Panc1 (cell line): ENCODE measurements at regions not wholly inside any gene's neighbourhood (a gene's known extent, or its start where the extent isn't known, plus 50 kb on each side); places are given as distances from the start of the nearest gene placed in this dataset.
A peak's percentile ranks its signal among the peaks of the same experiment; 100 is the strongest.

Experiments
- ATAC-seq: fragments of 200-7000 bp; cut with Tn5 transposase; 2 replicates; pipeline ENCODE4 v1.9.1; 2020; ENCODE audit warnings: mild to moderate bottlenecking, moderate library complexity
- BruUV-seq: library from RNA; stranded (reverse); fragments of 400-500 nt; replicated peaks from 2 replicates; lab custom pipeline; 2021; lab: Mats Ljungman, UMichigan
- CTCF ChIA-PET: fragments of 300-600 bp; sonication (Branson Sonifier 250); formaldehyde crosslinking; loops from one replicate; lab custom pipeline; 2022; ENCODE audit warnings: antibody characterized with exemption; lab: Charles Lee
- POLR2A ChIA-PET: fragments of 300-600 bp; sonication (Branson Sonifier 250); formaldehyde crosslinking; loops from one replicate; lab custom pipeline; 2022; ENCODE audit warnings: antibody characterized with exemption; lab: Charles Lee
- DNase-seq: peaks from one replicate; pipeline ENCODE4 v3.0.0-alpha.2; 2010; ENCODE audit warnings: low read depth, low spot score
- H3K27ac ChIP-seq: 2 replicates; pipeline ENCODE4 v1.5.1; 2011; ENCODE audit warnings: mild to moderate bottlenecking, low read length, inconsistent platforms
- H3K27me3 ChIP-seq: fragments of 200-500 bp; sonication (Bioruptor generic); 2 replicates; pipeline ENCODE4 v1.6.0; 2014; ENCODE audit warnings: low read length, inconsistent platforms; ENCODE audit not compliant: control insufficient read depth, insufficient read depth
- H3K36me3 ChIP-seq: fragments of 200-500 bp; sonication (Bioruptor generic); 2 replicates; pipeline ENCODE4 v1.5.1; 2014; ENCODE audit warnings: inconsistent platforms, mild to moderate bottlenecking, low read length, moderate library complexity; ENCODE audit not compliant: control insufficient read depth, insufficient read depth
- H3K4me1 ChIP-seq: 2 replicates; pipeline ENCODE4 v1.5.1; 2011; ENCODE audit warnings: inconsistent platforms, mild to moderate bottlenecking, low read length, moderate library complexity; ENCODE audit not compliant: control insufficient read depth, insufficient read depth
- H3K4me3 ChIP-seq, 2 experiments: 2 replicates each; pipeline ENCODE4 v1.5.1; 2011 to 2012; ENCODE audit warnings: low read depth in 2 of 2, low read length in 2 of 2, mild to moderate bottlenecking in 2 of 2, inconsistent platforms in 1 of 2, moderate library complexity in 1 of 2
- H3K9me3 ChIP-seq: fragments of 200-500 bp; sonication (Bioruptor generic); 2 replicates; pipeline ENCODE4 v1.5.1; 2014; ENCODE audit warnings: low read depth, mild to moderate bottlenecking, inconsistent platforms, low read length, moderate library complexity; ENCODE audit not compliant: control insufficient read depth, insufficient read depth
- CTCF ChIP-seq: fragments of 450-650 bp; IDR thresholded peaks from 2 replicates; pipeline ENCODE4 v1.5.1; 2017; ENCODE audit warnings: mild to moderate bottlenecking
- POLR2AphosphoS5 ChIP-seq: IDR thresholded peaks from 2 replicates; pipeline ENCODE4 v1.6.1; 2012; ENCODE audit warnings: mild to moderate bottlenecking, low read depth, low read length, moderate library complexity
- REST ChIP-seq, 2 experiments: IDR thresholded peaks; 2 replicates each; pipeline ENCODE4 v1.6.1; 2011 to 2012; ENCODE audit warnings: low read depth in 2 of 2, control low read depth in 1 of 2, low read length in 1 of 2, mild to moderate bottlenecking in 1 of 2, moderate library complexity in 1 of 2; ENCODE audit not compliant: insufficient read depth in 1 of 2
- SIN3A ChIP-seq: IDR thresholded peaks from 2 replicates; pipeline ENCODE4 v1.6.1; 2012; ENCODE audit warnings: low read depth, mild to moderate bottlenecking, low read length, moderate library complexity, borderline replicate concordance; ENCODE audit not compliant: insufficient read depth
- TCF7L2 ChIP-seq: IDR thresholded peaks from 2 replicates; pipeline ENCODE4 v1.6.1; 2011; ENCODE audit warnings: mild to moderate bottlenecking, low read depth, low read length, inconsistent platforms
- in situ Hi-C: cut with HindIII; loops from 2 replicates; pipeline ENCODE4 v1.10.0; 2016; ENCODE audit warnings: low sequenced_read_pairs, low pct_unique_long_range_greater_than_20kb
- intact Hi-C: fragments of 100-400 bp; cut with micrococcal nuclease; formaldehyde crosslinking; loops from one replicate; pipeline ENCODE4 v1.10.0; 2022; ENCODE audit not compliant: unreplicated experiment

GRCh38 chr11:104333977-104334376 lies 170.0 kb upstream of the PDGFD start:
- no peaks in the 10 kb centered on the region for H3K4me1 ChIP-seq
- DNase-seq (no peak), ATAC-seq (no peak)
- no peak overlapping the region for H3K4me3 ChIP-seq
- H3K36me3 ChIP-seq, result no peaks in the 10 kb centered on the region
- in situ Hi-C loops, result no loop called here
- ChIA-PET POLR2A (no interaction called here), CTCF (no interaction called here)
- H3K9me3 ChIP-seq, result no peaks in the 10 kb centered on the region
- TF ChIP-seq CTCF, result peak; percentile 37
- TF ChIP-seq SIN3A, result no peak
- intact Hi-C loops, result no loop called here
- no peak overlapping the region for H3K27ac ChIP-seq
- no peaks in the 10 kb centered on the region for H3K27me3 ChIP-seq
- no TSS peak for BruUV-seq

GRCh38 chr11:104332110-104332509 lies 168.2 kb upstream of the PDGFD start:
- ChIA-PET POLR2A (no interaction called here), CTCF (no interaction called here)
- ATAC-seq, result no peak

More at GRCh38 chr11:104332110-104332509, 168.2 kb upstream of the PDGFD start:
- Histone ChIP-seq H3K4me3 (no peak overlapping the region), H3K27me3 (no peaks in the 10 kb centered on the region), H3K9me3 (no peaks in the 10 kb centered on the region), H3K4me1 (no peaks in the 10 kb centered on the region), H3K36me3 (no peaks in the 10 kb centered on the region), H3K27ac (no peak overlapping the region)
- no peak for DNase-seq
- TF ChIP-seq REST (IDR thresholded peaks at IDR 0.05; ENCODE audit: insufficient read depth in 1 of 2, low read depth in 2 of 2, low read length in 1 of 2) (no peak), CTCF (peak; percentile 29), TCF7L2 (no peak), POLR2AphosphoS5 (no peak), SIN3A (no peak)
- intact Hi-C loops, result no loop called here
- BruUV-seq, result no TSS peak
- in situ Hi-C loops, result no loop called here
